ENCODE measurements at regions not wholly inside any gene's neighbourhood (a gene's known extent, or its start where the extent isn't known, plus 50 kb on each side); places are given as distances from the start of the nearest gene placed in this dataset.
A peak's percentile ranks its signal among the peaks of the same experiment; 100 is the strongest.

DNA sequence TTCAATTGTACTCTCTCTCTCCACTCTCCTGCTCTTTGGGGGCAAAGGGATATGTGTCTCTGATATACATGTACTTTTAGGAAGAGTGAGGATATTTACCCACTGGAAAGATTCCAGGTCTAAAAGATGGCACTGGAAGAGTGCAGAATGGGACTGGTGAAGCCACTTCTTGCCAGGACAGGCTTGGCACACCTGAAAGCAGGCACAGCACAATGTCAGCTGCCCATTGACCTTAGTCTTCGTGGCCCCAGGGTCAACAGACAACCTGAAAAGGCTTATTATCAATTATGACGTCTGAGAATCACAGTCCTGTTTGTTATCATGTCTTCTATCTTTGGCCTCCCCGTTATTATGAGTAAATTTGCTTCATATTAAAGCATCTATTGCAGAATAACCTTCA lies 86.7 kb upstream of the PAK3 start:
- ATAC-seq: no peak
- DNase-seq: no peak
- H3K9me3 ChIP-seq: no peaks in the 10 kb centered on the region
- 40 to 45% methylated on average over 3 of the region's 3 CpGs for whole genome bisulfite sequencing, 2 donors
- H3K27ac ChIP-seq: no peak overlapping the region
- intact Hi-C loops (cut with DNase I): no loop called here
- no peaks in the 10 kb centered on the region for H3K36me3 ChIP-seq
- no peaks in the 10 kb centered on the region for H3K4me1 ChIP-seq
- no peak overlapping the region for H3K4me3 ChIP-seq
- H3K27me3 ChIP-seq: peaks cover 0 to 56% (median 0%) of the 10 kb centered on the region in 7 donors
- no peak for TF ChIP-seq CTCF (IDR thresholded peaks at IDR 0.05)

DNA sequence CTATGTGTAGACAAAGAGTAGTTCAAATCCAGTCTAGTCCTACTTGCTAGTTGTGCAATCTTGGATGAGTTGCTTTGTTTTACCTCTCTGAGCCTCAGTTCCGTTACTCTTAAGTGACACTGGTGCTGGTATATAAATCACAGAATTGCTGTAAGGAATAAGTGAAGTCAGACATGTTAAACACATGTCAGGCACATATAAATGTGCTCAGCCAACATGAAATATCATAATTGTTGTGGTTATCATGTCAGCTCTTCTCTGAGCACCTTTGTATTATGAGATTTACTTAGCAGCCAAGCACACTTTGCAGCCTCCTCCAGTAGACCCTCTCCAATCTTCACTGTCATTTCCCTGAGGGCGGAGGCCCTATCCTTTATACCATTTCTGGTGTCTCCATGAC lies 87.9 kb upstream of the PAK3 start:
- 72 to 75% methylated on average over 2 of the region's 2 CpGs for WGBS, 2 donors
- H3K4me1 ChIP-seq: no peaks in the 10 kb centered on the region
- H3K27me3 ChIP-seq: peaks cover 0 to 61% (median 0%) of the 10 kb centered on the region in 7 donors
- DNase-seq (no peak), ATAC-seq (no peak)
- intact Hi-C loops (cut with DNase I): no loop called here
- no peaks in the 10 kb centered on the region for H3K9me3 ChIP-seq
- TF ChIP-seq CTCF (IDR thresholded peaks at IDR 0.05): no peak
- peak overlapping the region in 1 of 10 donors; percentile 1 for H3K4me3 ChIP-seq
- no peaks in the 10 kb centered on the region for H3K36me3 ChIP-seq
- H3K27ac ChIP-seq: no peak overlapping the region

DNA sequence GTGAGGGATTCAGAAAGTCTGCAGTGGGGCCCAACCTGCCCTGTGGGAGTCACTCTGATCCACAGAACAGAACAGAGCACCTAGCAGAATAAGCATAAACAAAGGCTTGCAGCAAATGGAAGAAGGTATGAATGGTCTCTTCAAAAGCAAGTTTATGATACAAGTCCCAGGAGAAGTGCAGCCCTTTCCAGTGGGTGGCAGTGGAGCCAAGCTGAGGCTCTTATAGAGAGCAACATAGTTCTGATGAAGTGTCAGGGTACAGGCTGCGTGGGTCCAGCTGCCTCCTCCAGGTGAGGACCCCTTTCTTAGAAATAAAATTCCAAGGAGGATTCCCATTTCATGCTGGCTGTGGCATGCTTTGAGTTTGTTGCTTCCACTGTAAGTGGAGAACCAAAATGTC lies 88.8 kb upstream of the PAK3 start:
- intact Hi-C loops (cut with DNase I): no loop called here
- Histone ChIP-seq H3K9me3 (no peaks in the 10 kb centered on the region), H3K4me1 (no peaks in the 10 kb centered on the region), H3K4me3 (no peak overlapping the region), H3K36me3 (no peaks in the 10 kb centered on the region), H3K27ac (no peak overlapping the region), H3K27me3 (peaks cover 0 to 65% (median 0%) of the 10 kb centered on the region in 7 donors)
- 67 to 69% methylated on average over 1 of the region's 1 CpG for WGBS, 2 donors
- DNase-seq (no peak), ATAC-seq (no peak)
- no peak for TF ChIP-seq CTCF (IDR thresholded peaks at IDR 0.05)

- no peak for DNase-seq
- H3K4me3 ChIP-seq: no peak overlapping the region
- H3K4me1 ChIP-seq: no peaks in the 10 kb centered on the region
- H3K27ac ChIP-seq: no peak overlapping the region
- no peak for TF ChIP-seq CTCF (IDR thresholded peaks at IDR 0.05)
- H3K36me3 ChIP-seq: no peaks in the 10 kb centered on the region
- no peak for ATAC-seq
- 65 to 71% methylated on average over 2 of the region's 2 CpGs for WGBS, 2 donors
- intact Hi-C loops (cut with DNase I): no loop called here
- H3K27me3 ChIP-seq: peaks cover 0 to 68% (median 0%) of the 10 kb centered on the region in 7 donors
- H3K9me3 ChIP-seq: no peaks in the 10 kb centered on the region
These were observed 89.9 kb upstream of the PAK3 start for GRCh38 chrX:111006116-111006515.

- Histone ChIP-seq H3K4me3 (no peak overlapping the region), H3K36me3 (no peaks in the 10 kb centered on the region), H3K9me3 (no peaks in the 10 kb centered on the region), H3K27ac (no peak overlapping the region), H3K4me1 (no peaks in the 10 kb centered on the region), H3K27me3 (peaks cover 0 to 73% (median 0%) of the 10 kb centered on the region in 7 donors)
- intact Hi-C loops (cut with DNase I): no loop called here
- no peak for TF ChIP-seq CTCF (IDR thresholded peaks at IDR 0.05)
- DNase-seq (no peak), ATAC-seq (no peak)
- WGBS, 2 donors: 73 to 77% methylated on average over 4 of the region's 4 CpGs
These were observed 90.8 kb upstream of the PAK3 start for GRCh38 chrX:111005166-111005565.
